Cardiac septum (tissue), 1 donor: ENCODE measurements at regions not wholly inside any gene's neighbourhood (a gene's known extent, or its start where the extent isn't known, plus 50 kb on each side); places are given as distances from the start of the nearest gene placed in this dataset.

Experiments used
- DNase-seq: peaks from one replicate; pipeline ENCODE4 v3.0.0-alpha.2; 2020; ENCODE audit warnings: low spot score
- intact Hi-C: fragments of 100-400 bp; cut with DNase I; formaldehyde crosslinking; loops from one replicate; pipeline ENCODE4 v1.14.0; 2022
- donor health status: DM: no; HTN: no; CAD: no.

GRCh38 chr6:145445674-145446073 is 289.6 kb downstream of the EPM2A start:
- no peak for DNase-seq
- intact Hi-C loops: no loop called here

- DNase-seq: no peak
- intact Hi-C loops: no loop called here
These were observed 284.3 kb downstream of the EPM2A start for GRCh38 chr6:145451029-145451428.

GRCh38 chr6:145453376-145453775 is 281.9 kb downstream of the EPM2A start:
- intact Hi-C loops: no loop called here
- DNase-seq: no peak

GRCh38 chr6:145454006-145454405 is 281.3 kb downstream of the EPM2A start:
- DNase-seq: no peak
- intact Hi-C loops: no loop called here

- intact Hi-C loops: no loop called here
- no peak for DNase-seq
These were observed 277.8 kb downstream of the EPM2A start for GRCh38 chr6:145457556-145457955.

- no peak for DNase-seq
- intact Hi-C loops: no loop called here
These were observed 266.8 kb downstream of the EPM2A start for GRCh38 chr6:145468534-145468933.

- no peak for DNase-seq
- intact Hi-C loops: no loop called here
These were observed 266.3 kb downstream of the EPM2A start for GRCh38 chr6:145469021-145469420.

GRCh38 chr6:145475794-145476396 is 259.4 kb downstream of the EPM2A start:
- intact Hi-C loops: no loop called here

GRCh38 chr6:145480024-145480423 is 255.3 kb downstream of the EPM2A start:
- intact Hi-C loops: no loop called here
- DNase-seq: no peak

More at GRCh38 chr6:145475794-145476396, 259.4 kb downstream of the EPM2A start:
- DNase-seq: no peak

GRCh38 chr6:145483191-145483996 is 251.9 kb downstream of the EPM2A start:
- intact Hi-C loops: no loop called here

GRCh38 chr6:145485288-145485687 is 250.0 kb downstream of the EPM2A start:
- no peak for DNase-seq
- intact Hi-C loops: no loop called here

More at GRCh38 chr6:145483191-145483996, 251.9 kb downstream of the EPM2A start:
- no peak for DNase-seq

GRCh38 chr6:145486306-145486705 is 249.0 kb downstream of the EPM2A start:
- intact Hi-C loops: no loop called here
- no peak for DNase-seq

- no peak for DNase-seq
- intact Hi-C loops: no loop called here
These were observed 245.7 kb downstream of the EPM2A start for GRCh38 chr6:145489583-145489982.

GRCh38 chr6:145490068-145490467 is 245.3 kb downstream of the EPM2A start:
- intact Hi-C loops: no loop called here
- no peak for DNase-seq

- intact Hi-C loops: no loop called here
These were observed 244.2 kb downstream of the EPM2A start for GRCh38 chr6:145491126-145491525.

GRCh38 chr6:145497006-145497405 is 238.3 kb downstream of the EPM2A start:
- no peak for DNase-seq
- intact Hi-C loops: no loop called here

More at GRCh38 chr6:145491126-145491525, 244.2 kb downstream of the EPM2A start:
- no peak for DNase-seq

GRCh38 chr6:145498425-145498824 is 236.9 kb downstream of the EPM2A start:
- intact Hi-C loops: no loop called here
- no peak for DNase-seq

- intact Hi-C loops: no loop called here
- no peak for DNase-seq
These were observed 232.9 kb downstream of the EPM2A start for GRCh38 chr6:145502416-145502815.

- intact Hi-C loops: no loop called here
These were observed 229.2 kb downstream of the EPM2A start for GRCh38 chr6:145506136-145506535.

GRCh38 chr6:145506565-145506964 is 228.8 kb downstream of the EPM2A start:
- no peak for DNase-seq
- intact Hi-C loops: no loop called here

More at GRCh38 chr6:145506136-145506535, 229.2 kb downstream of the EPM2A start:
- no peak for DNase-seq

GRCh38 chr6:145507239-145507638 is 228.1 kb downstream of the EPM2A start:
- intact Hi-C loops: no loop called here
- DNase-seq: no peak
